Prostate gland (tissue), 2 donors: ENCODE measurements at regions not wholly inside any gene's neighbourhood (a gene's known extent, or its start where the extent isn't known, plus 50 kb on each side); places are given as distances from the start of the nearest gene placed in this dataset.

ENCODE experiments used
- DNase-seq: peaks from one replicate; pipeline ENCODE4 v3.0.0-alpha.2; 2019; ENCODE audit warnings: low spot score
- H3K27ac ChIP-seq, 2 donors: fragments of 200-600 bp; sonication (generic); 2 replicates each; pipeline ENCODE4 v1.5.1; 2017 to 2019
- H3K27me3 ChIP-seq: fragments of 200-600 bp; sonication (generic); replicated peaks from 2 replicates; pipeline ENCODE4 v1.5.1; 2019; ENCODE audit not compliant: insufficient read depth
- H3K36me3 ChIP-seq, 2 donors: fragments of 200-600 bp; sonication (generic); 1 replicate in 1 of 2; 2 replicates in 1 of 2; pipeline versions ENCODE4 v1.5.1 to v1.8.1; 2017 to 2019
- H3K4me1 ChIP-seq: fragments of 200-600 bp; sonication (generic); replicated peaks from 2 replicates; pipeline ENCODE4 v1.5.1; 2019
- H3K4me3 ChIP-seq, 2 donors: fragments of 200-600 bp; sonication (generic); 2 replicates each; pipeline ENCODE4 v1.5.1; 2017 to 2019
- H3K9me3 ChIP-seq: fragments of 200-600 bp; sonication (generic); 2 replicates; pipeline ENCODE4 v1.5.1; 2017
- CTCF ChIP-seq, 4 experiments: fragments of 200-600 bp in 2 of 4; fragments of 450-650 bp in 2 of 4; sonication (generic) in 2 of 4; IDR thresholded peaks; 1 replicate in 3 of 4; 2 replicates in 1 of 4; pipeline ENCODE4 v1.5.1; 2016 to 2019; ENCODE audit warnings: antibody characterized with exemption in 4 of 4, mild to moderate bottlenecking in 2 of 4, moderate library complexity in 2 of 4
- POLR2A ChIP-seq: fragments of 450-650 bp; IDR thresholded peaks from one replicate; pipeline ENCODE4 v1.6.1; 2016; ENCODE audit warnings: antibody characterized with exemption, mild to moderate bottlenecking
- POLR2AphosphoS5 ChIP-seq: sonication (generic); formaldehyde crosslinking; IDR thresholded peaks from one replicate; pipeline ENCODE4 v1.6.1; 2017; ENCODE audit warnings: antibody characterized with exemption
- WGBS: methylation state at CpG from one replicate; pipeline ENCODE4 v1.1.5; 2018; 5-methylcytosine and 5-hydroxymethylcytosine counted together
- intact Hi-C: fragments of 100-400 bp; cut with DNase I; formaldehyde crosslinking; loops from one replicate; pipeline ENCODE4 v1.14.2; 2022

GRCh38 chr7:130844811-130845580, 111.0 kb upstream of the KLF14 start:
- 69% methylated on average over 11 of the region's 11 CpGs for WGBS
- Histone ChIP-seq H3K9me3 (no peaks in the 10 kb centered on the region), H3K4me3 (no peak overlapping the region), H3K36me3 (no peaks in the 10 kb centered on the region), H3K27me3 (no peaks in the 10 kb centered on the region), H3K27ac (no peak overlapping the region), H3K4me1 (no peaks in the 10 kb centered on the region)
- TF ChIP-seq POLR2AphosphoS5, result no peak
- no peak for TF ChIP-seq POLR2A
- no peak for TF ChIP-seq CTCF (IDR thresholded peaks at IDR 0.05)
- intact Hi-C loops, result no loop called here
- DNase-seq, result no peak

GRCh38 chr7:130845581-130846085, 111.6 kb upstream of the KLF14 start:
- intact Hi-C loops, result no loop called here
- Histone ChIP-seq H3K27me3 (no peaks in the 10 kb centered on the region), H3K27ac (no peak overlapping the region), H3K4me3 (no peak overlapping the region), H3K4me1 (no peaks in the 10 kb centered on the region), H3K9me3 (no peaks in the 10 kb centered on the region), H3K36me3 (no peaks in the 10 kb centered on the region)
- 44% methylated on average over 11 of the region's 11 CpGs for WGBS
- DNase-seq, result no peak
- no peak for TF ChIP-seq POLR2AphosphoS5
- no peak for TF ChIP-seq CTCF (IDR thresholded peaks at IDR 0.05)
- TF ChIP-seq POLR2A, result no peak

DNA sequence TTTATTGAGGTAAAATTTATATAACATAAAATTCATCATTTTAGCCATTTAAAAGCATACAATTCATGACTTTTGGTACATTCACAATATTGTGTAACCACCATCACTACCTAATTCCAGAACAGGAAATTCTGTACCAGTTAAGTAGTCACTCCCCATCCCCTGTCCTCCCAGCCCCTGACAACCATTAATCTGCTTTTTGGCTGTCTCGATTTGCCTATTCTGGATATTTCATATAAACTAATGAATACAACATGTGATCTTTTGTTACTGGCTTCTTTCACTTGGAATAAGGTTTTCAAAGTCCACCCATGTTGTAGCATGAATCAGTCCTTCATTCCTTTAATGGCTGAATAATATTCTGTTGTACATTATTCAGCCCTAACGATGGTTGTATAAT, 115.6 kb upstream of the KLF14 start:
- no peaks in the 10 kb centered on the region for H3K27me3 ChIP-seq
- peaks cover 0 to 2% of the 10 kb centered on the region in 2 donors for H3K36me3 ChIP-seq
- no peak for DNase-seq
- WGBS, result 95% methylated on average over 2 of the region's 2 CpGs
- H3K4me3 ChIP-seq, result no peak overlapping the region
- TF ChIP-seq POLR2A, result no peak
- TF ChIP-seq CTCF (IDR thresholded peaks at IDR 0.05), result no peak
- no peak for TF ChIP-seq POLR2AphosphoS5
- H3K9me3 ChIP-seq, result no peaks in the 10 kb centered on the region
- intact Hi-C loops, result no loop called here
- H3K27ac ChIP-seq, result no peak overlapping the region
- H3K4me1 ChIP-seq, result no peaks in the 10 kb centered on the region

- 90% methylated on average over 1 of the region's 1 CpG for WGBS
- DNase-seq, result no peak
- H3K9me3 ChIP-seq, result no peaks in the 10 kb centered on the region
- H3K4me1 ChIP-seq, result no peaks in the 10 kb centered on the region
- H3K4me3 ChIP-seq, result no peak overlapping the region
- intact Hi-C loops, result no loop called here
- no peak overlapping the region for H3K27ac ChIP-seq
- no peaks in the 10 kb centered on the region for H3K27me3 ChIP-seq
- TF ChIP-seq POLR2AphosphoS5, result no peak
- TF ChIP-seq CTCF (IDR thresholded peaks at IDR 0.05), result no peak
- no peak for TF ChIP-seq POLR2A
- peaks cover 0 to 8% of the 10 kb centered on the region in 2 donors for H3K36me3 ChIP-seq
Observed at GRCh38 chr7:130850956-130851355, 116.9 kb upstream of the KLF14 start.

DNA sequence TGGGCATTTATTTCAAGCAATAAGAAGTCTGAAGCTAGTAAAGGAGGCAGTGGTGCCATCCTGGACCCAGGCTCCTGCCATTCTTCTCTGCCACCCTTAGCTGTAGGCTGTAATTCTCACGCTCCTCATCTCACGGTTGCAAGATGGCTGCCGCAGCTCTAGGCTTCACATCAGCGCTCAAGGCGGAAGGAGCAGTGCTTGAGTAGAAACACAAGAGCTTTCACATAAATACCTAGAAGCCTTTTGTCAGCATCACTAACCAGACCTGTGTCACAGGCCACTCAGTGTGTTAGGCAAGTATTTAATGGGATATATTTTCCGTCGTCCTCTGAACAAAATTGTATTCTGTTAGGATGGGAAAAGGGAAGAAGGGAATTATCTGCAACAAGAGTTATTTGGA, 118.9 kb upstream of the KLF14 start:
- intact Hi-C loops, result no loop called here
- no peak for DNase-seq
- TF ChIP-seq CTCF (IDR thresholded peaks at IDR 0.05) (no peak), POLR2AphosphoS5 (no peak)
- Histone ChIP-seq H3K27me3 (no peaks in the 10 kb centered on the region), H3K4me1 (no peaks in the 10 kb centered on the region), H3K9me3 (no peaks in the 10 kb centered on the region), H3K27ac (no peak overlapping the region), H3K4me3 (no peak overlapping the region), H3K36me3 (peaks cover 5 to 8% of the 10 kb centered on the region in 2 donors)
- whole genome bisulfite sequencing, result 95% methylated on average over 7 of the region's 7 CpGs
